ENCODE measurements at regions not wholly inside any gene's neighbourhood (a gene's known extent, or its start where the extent isn't known, plus 50 kb on each side); places are given as distances from the start of the nearest gene placed in this dataset.
"Not testable (repeated sequence)": the region's sequence is repeated elsewhere in the genome, so short reads cannot be mapped to it uniquely, and the experiment has no call there.

DNA sequence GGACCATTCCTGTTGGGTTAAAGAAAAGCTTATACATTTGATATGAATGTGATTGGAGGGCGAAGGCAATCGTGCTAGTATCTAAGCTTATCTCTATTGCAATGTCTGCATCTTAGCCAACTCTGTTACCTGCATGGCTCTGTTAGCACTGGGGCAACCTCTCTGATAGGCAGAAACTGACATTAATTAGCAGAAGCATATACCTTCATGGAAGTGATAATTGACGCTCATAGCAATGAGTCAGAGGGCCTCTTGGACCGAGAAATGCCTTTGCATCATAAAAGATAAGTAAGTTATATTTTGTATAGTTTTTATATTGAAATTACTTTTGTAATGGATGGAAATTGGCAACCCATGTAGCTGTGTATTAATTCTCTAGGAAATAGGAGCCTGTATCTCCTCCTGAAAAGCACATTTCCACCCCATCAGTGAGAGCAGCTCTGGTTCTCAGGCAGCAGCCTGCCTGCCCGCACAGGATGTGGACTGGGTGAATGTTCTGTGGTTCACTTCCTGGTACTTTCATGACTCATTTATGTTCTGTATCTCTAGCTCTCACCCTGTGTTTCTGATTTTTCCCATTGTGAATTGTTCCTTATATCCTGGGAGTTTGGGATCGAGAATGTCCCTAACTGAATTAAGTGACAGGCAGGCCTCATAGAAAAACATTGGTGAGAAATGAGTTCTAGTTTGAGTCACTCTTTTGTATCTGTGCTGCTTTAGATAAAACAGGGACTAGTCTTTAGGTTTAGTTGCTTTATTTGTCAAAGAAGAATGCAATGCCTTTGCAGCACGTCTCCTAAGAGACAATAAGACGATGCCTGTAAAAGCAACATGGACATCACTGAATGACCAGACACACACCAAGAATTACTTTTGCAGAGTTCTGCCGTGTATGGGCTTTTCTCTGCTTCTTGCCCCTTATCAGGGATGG, 344.9 kb downstream of the DCDC2C start:
- no peak for DNase-seq (ENCODE audit: low read depth in 2 of 2)

DNA sequence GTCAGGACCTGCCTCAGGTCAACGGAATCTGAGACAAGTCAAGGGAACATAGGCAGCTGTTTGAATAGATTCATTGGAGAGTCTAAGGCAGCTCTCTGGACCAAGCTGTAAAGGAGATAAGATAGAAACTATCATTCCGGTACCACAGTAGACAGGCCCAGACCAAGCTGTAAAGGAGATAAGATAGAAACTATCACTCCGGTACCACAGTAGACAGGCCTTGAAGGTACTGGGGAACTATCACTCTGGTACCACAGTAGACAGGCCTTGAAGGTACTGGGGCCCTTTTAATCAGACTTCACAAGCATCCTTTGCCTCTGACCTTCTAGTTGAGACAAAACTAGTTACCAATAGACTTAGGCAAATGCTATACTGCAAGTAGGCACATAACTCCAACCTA, 346.1 kb downstream of the DCDC2C start:
- no peak for DNase-seq (ENCODE audit: low read depth in 2 of 2)

DNA sequence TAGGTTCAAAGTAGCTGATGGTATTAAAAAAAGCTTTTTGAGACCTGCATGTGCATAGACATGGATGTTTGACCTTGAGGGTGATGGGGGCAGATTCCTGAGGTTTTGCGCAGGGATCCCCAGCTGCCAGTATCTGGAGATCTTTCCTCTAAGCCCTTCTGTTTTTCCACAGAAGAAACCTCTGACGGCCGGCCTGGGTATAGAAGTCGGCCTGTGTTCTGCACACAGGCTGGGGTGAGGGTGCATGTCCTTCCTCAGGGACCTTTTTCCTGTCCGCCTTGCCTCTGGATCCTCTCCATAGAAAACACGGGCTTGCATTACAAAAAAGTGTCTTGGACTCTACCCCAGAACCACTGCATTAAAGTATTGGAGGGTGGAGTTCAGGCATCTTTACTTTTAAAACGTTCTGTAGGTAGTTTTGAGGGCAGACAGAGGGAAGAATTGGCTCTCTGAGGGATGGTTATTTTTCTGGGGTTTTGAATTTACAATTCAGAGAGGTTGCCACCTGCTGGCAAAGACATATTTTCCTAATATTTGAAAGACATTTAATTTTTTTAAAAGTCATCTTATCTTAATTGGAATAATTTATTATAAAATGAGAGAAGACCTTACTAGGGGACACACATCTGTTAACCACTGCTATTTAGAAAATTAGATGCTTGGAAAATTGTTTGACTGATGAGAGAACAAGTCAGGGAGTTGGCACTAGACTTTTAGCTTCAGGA, 350.6 kb downstream of the DCDC2C start:
- DNase-seq (ENCODE audit: low read depth in 2 of 2) = no peak

DNA sequence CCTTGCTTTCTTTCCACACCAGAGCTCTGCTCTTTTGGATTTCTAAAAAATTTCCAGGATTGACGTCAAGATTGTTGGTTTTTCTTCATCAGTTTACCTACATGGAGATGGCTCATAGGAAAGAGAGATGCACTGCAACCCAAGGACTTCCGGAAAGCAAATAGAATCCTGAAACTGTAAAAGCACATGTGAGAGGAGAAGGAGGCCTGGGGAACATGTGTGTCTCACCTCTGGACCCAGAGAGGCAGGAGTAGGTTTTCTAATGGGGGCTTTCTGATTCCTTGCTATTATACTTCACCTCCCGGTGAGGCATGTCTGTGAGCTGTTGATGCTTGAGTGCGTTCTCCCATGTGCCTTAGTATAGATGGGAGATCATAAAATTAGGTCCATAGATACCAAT, 362.8 kb downstream of the DCDC2C start:
- DNase-seq (ENCODE audit: low read depth in 2 of 2) = no peak

DNA sequence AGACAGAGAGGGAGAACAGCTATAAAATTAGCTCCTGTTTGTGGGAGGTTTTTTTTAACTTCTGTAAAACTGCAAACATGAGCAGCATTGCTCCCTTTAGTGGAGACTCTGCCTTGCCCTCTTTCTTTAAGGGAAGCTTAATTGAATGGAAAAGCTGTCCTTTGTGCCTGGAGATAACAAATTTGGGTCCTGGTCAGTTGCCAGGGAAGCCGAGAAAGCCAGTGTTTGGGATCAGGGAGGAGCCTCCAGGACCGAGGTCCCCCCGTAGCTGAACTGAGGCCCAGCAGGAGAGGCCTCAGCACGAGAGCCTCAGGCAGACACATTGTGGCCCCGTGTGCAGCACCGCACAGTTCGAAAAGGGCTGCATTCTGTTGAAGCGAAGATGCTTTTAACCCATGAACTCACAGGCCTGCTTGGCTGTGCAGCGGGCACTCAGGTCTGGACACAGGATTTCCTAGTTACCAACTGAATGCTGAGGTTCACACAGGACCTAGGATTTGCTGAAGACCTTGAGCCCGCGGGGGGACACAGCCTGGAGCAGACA, 369.7 kb downstream of the DCDC2C start:
- DNase-seq (ENCODE audit: low read depth in 2 of 2) = no peak

DNA sequence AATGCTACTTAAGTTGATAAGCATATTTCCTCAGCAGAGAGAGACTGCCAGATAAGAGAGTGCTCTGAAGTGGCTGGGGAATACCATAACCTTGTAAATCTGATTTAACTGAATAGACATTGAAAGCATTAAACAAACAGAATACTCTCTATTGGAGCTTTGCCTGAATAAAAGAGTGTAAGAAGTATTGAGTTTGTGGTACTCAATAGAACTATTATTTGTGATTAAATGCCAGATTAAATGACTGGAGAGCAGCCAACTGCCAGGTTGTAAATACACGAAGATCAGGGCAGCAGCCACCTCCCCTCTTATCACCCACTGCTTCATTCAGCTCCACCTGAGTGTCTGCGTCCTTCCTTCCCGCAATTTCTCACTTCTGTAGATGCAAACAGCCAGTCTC, 373.6 kb downstream of the DCDC2C start:
- DNase-seq (ENCODE audit: low read depth in 2 of 2) = no peak

DNA sequence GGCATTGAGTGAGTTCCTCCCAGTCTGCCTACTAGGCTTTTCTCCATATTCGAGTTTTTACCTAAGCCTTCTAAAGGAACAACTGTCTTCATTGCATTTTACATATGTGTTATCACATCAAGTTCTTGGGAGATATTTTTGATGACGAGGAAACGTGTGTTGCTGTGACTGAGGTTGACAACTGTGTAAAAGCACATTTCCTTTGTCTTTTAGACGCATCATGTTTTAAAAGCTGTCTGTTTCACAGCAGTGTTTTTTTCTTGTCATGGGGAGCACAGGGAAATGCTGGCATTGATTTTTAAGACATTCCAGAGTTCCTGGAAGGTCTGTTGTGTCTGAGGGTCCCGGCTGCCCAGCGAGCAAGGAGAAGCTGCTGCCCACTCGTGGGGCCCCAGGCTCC, 381.8 kb downstream of the DCDC2C start:
- DNase-seq (ENCODE audit: low read depth in 2 of 2) = no peak

DNA sequence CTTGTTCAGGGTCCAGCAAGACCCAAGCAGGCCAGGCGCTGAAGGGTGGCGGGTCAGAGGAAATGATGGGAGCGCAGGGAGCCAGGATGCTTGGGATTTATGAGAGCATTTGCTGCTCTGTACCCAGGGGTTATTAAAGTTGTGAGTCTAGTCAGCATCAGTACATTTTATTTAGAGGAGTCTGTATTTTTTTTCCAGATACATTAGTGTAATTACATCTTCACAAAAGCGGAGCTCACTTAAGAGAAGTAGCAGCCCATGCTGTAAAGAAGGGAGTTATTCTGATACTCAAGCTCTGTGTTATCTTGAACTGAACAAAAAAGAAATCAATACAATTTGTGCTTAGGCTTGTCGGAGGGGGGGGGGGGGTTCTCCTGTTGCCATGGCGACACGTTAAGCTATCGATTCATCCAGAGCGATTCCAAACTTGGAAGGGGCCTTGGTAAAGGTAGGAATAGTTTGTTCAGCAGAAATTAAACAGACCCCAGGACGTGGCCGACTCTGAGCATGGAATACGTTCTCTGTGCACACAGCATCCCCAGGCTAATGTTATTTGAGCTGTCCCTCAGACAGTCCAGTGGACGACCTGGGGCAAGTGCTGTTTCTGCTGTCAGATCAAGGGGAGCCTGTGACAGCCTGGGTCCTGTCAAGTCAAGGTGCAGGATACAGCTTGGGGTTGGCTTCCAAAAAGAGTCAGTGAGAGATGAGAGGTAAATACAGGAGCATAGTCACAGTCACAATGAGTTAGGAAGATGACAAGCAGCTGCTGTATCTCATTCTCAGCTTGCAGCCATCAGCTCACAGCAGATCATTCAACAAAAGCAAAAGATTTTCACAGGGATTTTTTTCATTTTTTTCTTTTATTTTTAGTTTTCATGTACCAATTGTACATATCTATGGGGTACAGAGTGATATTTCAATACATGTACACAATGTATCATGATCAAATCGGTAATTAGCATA, 387.6 kb downstream of the DCDC2C start:
- no peak for DNase-seq (ENCODE audit: low read depth in 2 of 2)

DNA sequence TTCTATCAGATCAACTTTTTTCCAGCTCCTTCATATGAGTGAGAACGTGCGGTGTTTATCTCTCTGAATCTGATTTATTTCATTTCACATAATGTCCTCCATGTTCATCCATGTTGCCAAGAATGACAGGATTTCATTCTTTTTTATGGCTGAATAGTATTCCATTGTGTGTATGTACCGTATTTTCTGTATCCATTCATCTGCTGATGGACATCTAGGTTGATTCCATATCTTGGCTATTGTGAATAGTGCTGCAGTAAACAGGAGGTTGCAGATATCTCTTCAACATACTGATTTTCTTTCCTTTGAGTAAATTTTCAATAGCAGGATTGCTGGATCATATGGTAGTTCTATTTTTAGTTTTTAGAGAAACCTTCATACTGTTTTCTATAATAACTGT, 388.5 kb downstream of the DCDC2C start:
- DNase-seq (ENCODE audit: low read depth in 2 of 2) = no peak

DNA sequence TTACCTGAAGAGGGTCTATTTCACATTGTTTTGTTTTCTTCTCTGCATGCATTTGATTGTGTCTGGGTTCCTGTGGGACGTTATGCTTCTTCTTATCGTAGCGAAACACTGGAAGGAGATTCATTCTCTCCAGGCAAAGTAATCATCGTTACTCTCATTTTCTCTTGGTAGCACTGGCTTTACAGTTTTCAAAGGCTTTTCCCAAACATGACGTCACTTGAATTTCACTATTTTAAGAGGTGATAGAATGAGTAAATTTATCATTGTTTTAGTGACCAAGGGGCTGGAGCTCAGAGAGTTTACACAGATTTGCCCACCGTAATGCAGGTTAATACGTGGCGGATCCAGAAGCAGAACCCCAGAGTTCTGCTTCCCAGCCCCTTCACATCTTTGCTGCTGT, 391.4 kb downstream of the DCDC2C start:
- DNase-seq (ENCODE audit: low read depth in 2 of 2) = no peak

DNA sequence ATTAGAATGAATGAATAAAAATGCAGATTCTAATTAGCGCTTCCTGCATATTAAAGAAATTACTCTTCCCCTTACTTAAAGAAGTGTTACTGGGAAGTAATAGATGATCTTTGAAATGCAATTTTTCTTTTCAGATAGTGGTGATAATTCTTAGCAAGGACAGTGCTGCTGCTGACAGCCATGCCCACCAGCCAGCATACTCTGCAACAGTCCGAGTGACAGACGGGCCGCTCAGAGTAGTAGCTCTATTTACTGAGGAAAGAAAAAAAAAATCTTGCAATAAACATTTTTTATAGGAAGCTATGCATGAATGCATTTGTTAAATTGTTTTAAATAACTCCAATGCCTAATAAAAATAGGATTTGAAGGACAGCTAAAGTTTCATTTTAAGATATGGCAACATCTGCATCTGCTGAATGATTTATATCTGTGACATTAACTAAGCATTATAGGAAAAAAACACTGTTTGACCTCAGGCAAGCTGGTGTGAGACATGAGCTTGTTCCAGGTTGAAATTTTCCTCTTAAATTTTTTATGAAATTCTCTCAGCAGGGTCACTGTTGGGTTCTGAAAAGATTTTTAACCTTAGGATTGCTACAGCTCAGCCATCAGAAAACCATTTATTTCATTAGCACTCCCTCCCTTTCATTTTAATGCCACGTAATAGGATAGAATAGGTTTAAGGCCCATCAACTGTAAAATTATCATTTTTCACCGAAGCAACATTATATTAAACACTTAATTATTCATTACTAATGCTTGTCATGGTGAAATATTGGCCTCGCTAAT, 393.8 kb downstream of the DCDC2C start:
- no peak for DNase-seq (ENCODE audit: low read depth in 2 of 2)

DNA sequence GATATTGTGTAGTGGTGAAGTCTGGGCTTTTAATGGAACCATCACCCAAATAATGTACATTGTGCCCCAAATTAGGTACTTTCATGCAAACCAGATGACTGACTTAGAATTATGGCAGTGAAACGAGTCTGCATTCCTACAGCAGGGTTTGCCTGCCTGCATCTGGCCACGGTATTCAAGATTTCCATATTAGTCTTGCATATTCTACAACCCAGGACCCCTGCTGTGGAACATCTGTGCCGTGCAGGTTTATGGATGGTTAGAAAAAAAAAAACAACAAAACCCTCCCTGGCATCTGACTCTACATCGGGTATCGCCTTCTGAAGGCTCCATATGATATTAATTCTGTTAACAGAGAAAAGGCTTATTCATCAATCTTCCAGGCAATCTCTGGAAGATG, 394.8 kb downstream of the DCDC2C start:
- no peak for DNase-seq (ENCODE audit: low read depth in 2 of 2)

DNA sequence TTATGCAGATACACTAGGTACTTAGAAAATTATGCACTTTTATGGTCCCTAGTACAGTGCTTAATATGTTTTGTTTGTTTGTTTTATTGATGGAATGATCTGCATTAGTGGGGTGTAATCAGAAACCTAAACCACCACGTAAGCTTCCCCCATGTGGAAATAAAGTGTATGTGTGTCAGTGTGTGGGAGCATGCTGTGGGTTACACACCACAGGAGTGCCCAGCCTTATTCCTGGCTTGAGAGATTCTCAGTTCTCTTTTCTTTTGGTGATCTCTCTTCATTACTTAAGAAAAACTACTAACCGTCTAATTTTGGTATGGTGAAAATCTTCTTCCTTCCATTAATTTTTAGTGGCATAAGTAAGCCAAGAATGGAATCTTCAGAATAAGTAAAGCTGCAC, 398.6 kb downstream of the DCDC2C start:
- no peak for DNase-seq (ENCODE audit: low read depth in 2 of 2)

DNA sequence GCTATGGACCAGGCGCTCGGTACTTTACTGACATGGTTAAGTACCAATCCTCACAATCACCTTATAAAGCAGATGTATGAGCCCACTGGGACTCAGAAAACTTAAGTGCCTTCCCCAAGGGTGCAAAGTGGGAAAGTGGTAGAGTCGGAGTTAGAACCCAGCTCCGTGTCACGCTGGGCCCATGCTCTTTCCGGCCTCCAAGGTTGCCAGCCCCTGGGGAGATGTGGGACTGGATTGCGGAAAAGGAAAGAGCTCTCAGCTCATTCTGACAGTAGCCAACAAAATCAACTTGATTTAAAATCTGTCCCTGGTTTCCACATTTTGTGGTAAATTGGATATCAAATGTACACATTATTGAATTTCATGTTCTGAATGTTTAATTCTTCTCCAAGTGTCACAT, 403.8 kb downstream of the DCDC2C start:
- no peak for DNase-seq (ENCODE audit: low read depth in 2 of 2)

DNA sequence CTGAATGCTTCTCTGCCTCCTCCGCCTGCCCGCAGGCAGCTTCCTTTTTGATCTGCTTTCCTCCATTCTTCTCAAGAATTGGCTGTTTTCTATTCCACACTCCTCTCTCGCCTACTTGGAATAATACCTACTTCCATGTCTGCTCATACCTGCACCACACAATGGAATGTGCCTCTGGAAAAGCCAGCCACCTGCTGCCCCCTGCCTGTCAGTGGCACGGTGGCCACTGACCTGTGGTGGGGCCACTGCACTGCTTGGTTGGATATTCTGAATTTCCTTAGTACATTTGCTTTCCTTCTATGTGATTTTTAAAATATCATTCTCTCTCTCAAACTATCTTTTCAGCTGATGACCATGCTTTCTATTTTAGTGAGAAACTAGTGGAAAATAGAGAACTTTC, 406.9 kb downstream of the DCDC2C start:
- no peak for DNase-seq (ENCODE audit: low read depth in 2 of 2)

DNA sequence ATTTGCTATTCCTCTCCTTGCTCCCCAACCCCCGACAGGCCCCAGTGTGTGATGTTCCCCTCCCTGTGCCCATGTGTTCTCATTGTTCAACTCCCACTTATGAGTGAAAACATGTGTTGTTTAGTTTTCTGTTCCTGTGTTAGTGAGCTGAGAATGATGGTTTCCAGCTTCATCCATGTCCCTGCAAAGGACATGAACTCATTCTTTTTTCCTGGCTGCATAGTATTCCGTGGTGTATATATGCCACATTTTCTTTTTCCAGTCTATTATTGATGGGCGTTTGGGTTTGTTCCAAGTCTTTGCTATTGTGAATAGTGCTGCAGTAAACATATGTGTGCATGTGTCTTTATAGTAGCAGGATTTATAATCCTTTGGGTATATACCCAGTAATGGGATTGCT, 412.1 kb downstream of the DCDC2C start:
- not testable (repeated sequence) for DNase-seq (ENCODE audit: low read depth in 2 of 2)

DNA sequence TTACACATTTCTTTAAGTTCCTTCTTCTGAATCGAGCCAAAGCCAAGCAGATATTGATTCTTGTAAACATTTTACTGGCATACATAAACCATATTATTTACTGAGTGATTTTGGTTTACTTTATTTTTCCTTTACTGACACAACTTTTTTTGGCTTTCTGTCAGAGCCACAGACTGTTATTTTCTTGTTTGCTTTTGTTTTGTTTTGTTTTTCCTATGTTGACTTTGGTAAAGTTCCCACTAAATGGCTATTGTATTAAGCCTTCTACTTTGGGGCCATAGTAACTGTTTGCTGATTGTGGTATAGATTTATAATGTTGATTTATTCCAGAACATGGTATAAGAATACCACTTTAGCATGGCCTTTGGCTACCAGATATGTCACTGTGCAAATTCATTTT, 419.4 kb downstream of the DCDC2C start:
- no peak for DNase-seq (ENCODE audit: low read depth in 2 of 2)

DNA sequence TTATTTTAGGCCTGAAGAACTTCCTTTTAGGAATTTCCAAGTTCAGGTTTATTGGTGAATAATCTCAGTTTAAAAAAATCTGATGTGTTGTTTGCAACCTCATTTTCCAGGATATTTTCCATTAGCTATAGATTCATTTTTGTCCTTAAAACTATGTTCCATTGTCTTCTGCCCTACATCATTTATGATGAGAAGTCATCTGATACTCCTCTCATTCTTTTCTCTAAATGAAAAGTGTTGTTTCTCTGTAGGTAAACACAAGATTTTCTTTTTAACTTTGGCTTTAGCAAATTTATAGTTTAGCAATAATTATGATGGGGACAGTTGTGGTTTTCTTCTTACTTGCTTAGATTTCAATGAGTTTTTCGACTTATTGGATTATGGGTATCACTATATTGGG, 427.3 kb downstream of the DCDC2C start:
- DNase-seq (ENCODE audit: low read depth in 2 of 2) = no peak

DNA sequence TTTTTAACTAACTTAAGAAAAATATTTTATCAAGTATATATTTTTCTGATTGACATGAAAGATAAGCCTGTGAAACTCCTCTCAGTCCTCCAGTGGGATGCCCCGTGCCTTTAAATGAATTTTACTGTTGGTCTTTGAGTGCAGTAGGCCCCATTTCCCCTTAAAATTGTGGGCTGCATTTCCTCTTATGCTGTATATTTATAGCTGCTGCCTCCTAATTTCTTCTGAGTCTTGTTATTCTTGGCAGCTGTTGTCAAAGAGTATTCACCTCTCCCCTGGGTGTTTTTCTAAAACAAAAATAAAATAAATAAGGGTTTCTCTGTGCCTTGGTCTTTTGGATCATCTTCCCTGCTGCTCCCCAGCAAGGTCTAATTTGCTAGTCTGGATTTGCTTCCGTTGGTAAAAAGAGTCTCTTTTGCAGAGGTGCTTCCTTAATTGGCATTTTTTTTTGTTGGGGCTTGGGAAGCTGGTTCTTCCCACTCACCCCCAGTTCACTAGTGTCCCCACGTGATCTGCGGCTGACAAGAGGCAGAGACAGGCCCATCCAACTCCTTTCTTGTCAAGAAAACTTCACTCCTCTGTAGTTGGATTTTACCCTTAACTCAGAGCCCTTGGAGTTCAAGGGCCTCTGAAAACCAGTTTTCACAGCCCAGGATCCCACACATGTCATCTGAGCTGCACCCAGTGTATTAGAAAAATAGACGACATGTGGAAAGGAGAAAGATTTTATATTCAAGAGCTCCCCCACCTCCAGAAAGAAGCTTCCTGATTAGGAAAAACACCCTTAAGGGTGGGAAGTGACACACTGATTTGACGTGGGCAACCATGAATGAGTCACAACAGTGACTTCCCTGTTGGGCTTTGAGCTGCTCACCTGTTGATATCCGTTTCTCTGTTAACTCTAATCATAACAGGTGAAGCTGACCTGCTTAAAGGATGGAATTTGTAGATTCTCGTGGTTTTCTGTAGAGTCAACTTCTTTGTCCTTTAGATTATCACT, 431.5 kb downstream of the DCDC2C start:
- DNase-seq (ENCODE audit: low read depth in 2 of 2) = no peak

DNA sequence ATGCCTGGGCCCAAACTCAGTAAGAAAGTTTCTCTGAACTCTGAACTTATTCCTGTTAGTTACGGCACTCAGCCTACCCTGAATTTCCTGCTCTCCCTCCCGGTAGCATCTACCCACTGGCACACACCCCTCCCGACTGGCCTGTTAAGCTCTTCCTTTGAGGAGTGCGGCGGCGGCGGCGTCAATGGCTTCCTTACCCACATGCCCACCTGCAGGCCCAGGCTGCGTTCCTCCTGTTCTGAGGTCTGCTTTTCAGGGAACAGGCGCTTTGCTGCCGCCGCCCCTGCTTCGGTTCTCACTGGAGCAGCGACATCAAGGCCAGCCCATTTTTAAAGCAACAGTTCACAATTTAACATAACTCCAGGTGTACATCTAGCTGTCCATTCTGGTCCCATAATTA, 432.4 kb downstream of the DCDC2C start:
- DNase-seq (ENCODE audit: low read depth in 2 of 2) = no peak

All from activated CD4-positive, alpha-beta T cell treated with anti-CD3 and anti-CD28 coated beads for 24 hours (primary cell).